ENCODE measurements at regions not wholly inside any gene's neighbourhood (a gene's known extent, or its start where the extent isn't known, plus 50 kb on each side); places are given as distances from the start of the nearest gene placed in this dataset.
"Not testable (repeated sequence)": the region's sequence is repeated elsewhere in the genome, so short reads cannot be mapped to it uniquely, and the experiment has no call there.

GRCh38 chr10:22832851-22833250, 95.0 kb upstream of the ARMC3 start:
- no peak for DNase-seq
- no peak overlapping the region for H3K27ac ChIP-seq
- no peaks in the 10 kb centered on the region for H3K4me1 ChIP-seq (ENCODE audit: insufficient read depth)
- H3K27me3 ChIP-seq, result no peaks in the 10 kb centered on the region
- intact Hi-C loops (cut with DNase I), result no loop called here
- no peaks in the 10 kb centered on the region for H3K9me3 ChIP-seq
- H3K36me3 ChIP-seq, result no peaks in the 10 kb centered on the region
- WGBS, 3 donors, result 97 to 98% (median 98%) methylated on average over 2 of the region's 2 CpGs
- TF ChIP-seq CTCF (IDR thresholded peaks at IDR 0.05), result no peak
- TF ChIP-seq POLR2A (IDR thresholded peaks at IDR 0.05), result no peak
- no peak for TF ChIP-seq EP300 (IDR thresholded peaks at IDR 0.05)
- no peak overlapping the region for H3K4me3 ChIP-seq

- Histone ChIP-seq H3K27me3 (no peaks in the 10 kb centered on the region), H3K4me3 (no peak overlapping the region), H3K36me3 (no peaks in the 10 kb centered on the region), H3K4me1 (ENCODE audit: insufficient read depth) (no peaks in the 10 kb centered on the region), H3K27ac (no peak overlapping the region), H3K9me3 (no peaks in the 10 kb centered on the region)
- WGBS, 3 donors, result 43 to 60% (median 53%) methylated on average over 4 of the region's 4 CpGs
- TF ChIP-seq CTCF (IDR thresholded peaks at IDR 0.05) (no peak), EP300 (IDR thresholded peaks at IDR 0.05) (no peak), POLR2A (IDR thresholded peaks at IDR 0.05) (no peak)
- DNase-seq, result no peak
- intact Hi-C loops (cut with DNase I), result no loop called here
Observed at GRCh38 chr10:22832066-22832602, 95.7 kb upstream of the ARMC3 start.

- Histone ChIP-seq H3K27me3 (no peaks in the 10 kb centered on the region), H3K9me3 (no peaks in the 10 kb centered on the region), H3K36me3 (no peaks in the 10 kb centered on the region), H3K27ac (no peak overlapping the region), H3K4me1 (ENCODE audit: insufficient read depth) (no peaks in the 10 kb centered on the region), H3K4me3 (no peak overlapping the region)
- WGBS, 3 donors, result 62 to 67% (median 62%) methylated on average over 8 of the region's 8 CpGs
- DNase-seq, result no peak
- intact Hi-C loops (cut with DNase I), result no loop called here
- no peak for TF ChIP-seq POLR2A (IDR thresholded peaks at IDR 0.05)
- no peak for TF ChIP-seq CTCF (IDR thresholded peaks at IDR 0.05)
- no peak for TF ChIP-seq EP300 (IDR thresholded peaks at IDR 0.05)
Observed at GRCh38 chr10:22831586-22831985, 96.3 kb upstream of the ARMC3 start.

GRCh38 chr10:22828712-22829111, 99.1 kb upstream of the ARMC3 start:
- H3K36me3 ChIP-seq; H3K4me1 ChIP-seq (ENCODE audit: insufficient read depth); intact Hi-C loops (cut with DNase I); H3K9me3 ChIP-seq; H3K27ac ChIP-seq; H3K27me3 ChIP-seq; H3K4me3 ChIP-seq; DNase-seq: not testable (repeated sequence)

- Histone ChIP-seq H3K27ac (no peak overlapping the region), H3K4me1 (ENCODE audit: insufficient read depth) (no peaks in the 10 kb centered on the region), H3K36me3 (no peaks in the 10 kb centered on the region), H3K4me3 (no peak overlapping the region), H3K27me3 (no peaks in the 10 kb centered on the region), H3K9me3 (no peaks in the 10 kb centered on the region)
- TF ChIP-seq CTCF (IDR thresholded peaks at IDR 0.05) (no peak), POLR2A (IDR thresholded peaks at IDR 0.05) (no peak), EP300 (IDR thresholded peaks at IDR 0.05) (no peak)
- DNase-seq, result no peak
- 75 to 86% (median 85%) methylated on average over 6 of the region's 6 CpGs for WGBS, 3 donors
- intact Hi-C loops (cut with DNase I), result no loop called here
Observed at GRCh38 chr10:22825841-22826240, 102.0 kb upstream of the ARMC3 start.
